Tibial nerve (tissue), 4 donors: ENCODE measurements at regions not wholly inside any gene's neighbourhood (a gene's known extent, or its start where the extent isn't known, plus 50 kb on each side); places are given as distances from the start of the nearest gene placed in this dataset.

ENCODE experiments used
- EP300 ChIP-seq, 2 donors: sonication (generic); formaldehyde crosslinking; IDR thresholded peaks; one replicate each; pipeline ENCODE4 v1.6.1; 2017; ENCODE audit warnings: antibody characterized with exemption in 2 of 2, mild to moderate bottlenecking in 1 of 2
- POLR2A ChIP-seq, 2 donors: fragments of 450-650 bp; IDR thresholded peaks; one replicate each; pipeline ENCODE4 v1.6.1; 2017; ENCODE audit warnings: antibody characterized with exemption in 2 of 2, mild to moderate bottlenecking in 2 of 2, moderate library complexity in 2 of 2
- TF ChIP-seq, protein P1 (sequence below), 5 experiments: fragments of 200-600 bp in 3 of 5; fragments of 450-650 bp in 2 of 5; sonication (generic) in 3 of 5; IDR thresholded peaks; one replicate each; pipeline ENCODE4 v1.5.1; 2016 to 2019; ENCODE audit warnings: antibody characterized with exemption in 5 of 5, mild to moderate bottlenecking in 3 of 5, moderate library complexity in 2 of 5

DNA sequence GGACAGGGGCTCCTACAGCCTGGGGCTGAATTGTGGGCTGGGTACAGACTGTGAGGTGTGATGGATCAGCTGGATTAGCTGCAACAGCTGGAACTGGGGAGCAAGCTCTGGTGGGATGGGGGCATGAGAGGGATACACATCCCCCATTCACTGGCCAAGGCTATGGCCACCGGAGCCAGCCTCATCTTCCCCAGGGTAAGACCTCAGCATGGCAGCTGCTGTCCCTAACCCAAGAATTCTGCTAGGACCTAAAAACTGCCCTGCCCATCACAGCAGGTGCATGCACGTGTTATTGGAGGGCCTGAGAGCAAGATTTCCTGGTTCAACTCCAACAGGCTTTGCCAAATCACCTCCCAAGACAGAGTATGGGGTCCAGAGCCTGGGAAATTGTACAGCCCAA is 258.6 kb upstream of the AGTR2 start:
- TF ChIP-seq POLR2A (IDR thresholded peaks at IDR 0.05) (no peak), EP300 (IDR thresholded peaks at IDR 0.05) (no peak)
- TF ChIP-seq, protein P1, sequence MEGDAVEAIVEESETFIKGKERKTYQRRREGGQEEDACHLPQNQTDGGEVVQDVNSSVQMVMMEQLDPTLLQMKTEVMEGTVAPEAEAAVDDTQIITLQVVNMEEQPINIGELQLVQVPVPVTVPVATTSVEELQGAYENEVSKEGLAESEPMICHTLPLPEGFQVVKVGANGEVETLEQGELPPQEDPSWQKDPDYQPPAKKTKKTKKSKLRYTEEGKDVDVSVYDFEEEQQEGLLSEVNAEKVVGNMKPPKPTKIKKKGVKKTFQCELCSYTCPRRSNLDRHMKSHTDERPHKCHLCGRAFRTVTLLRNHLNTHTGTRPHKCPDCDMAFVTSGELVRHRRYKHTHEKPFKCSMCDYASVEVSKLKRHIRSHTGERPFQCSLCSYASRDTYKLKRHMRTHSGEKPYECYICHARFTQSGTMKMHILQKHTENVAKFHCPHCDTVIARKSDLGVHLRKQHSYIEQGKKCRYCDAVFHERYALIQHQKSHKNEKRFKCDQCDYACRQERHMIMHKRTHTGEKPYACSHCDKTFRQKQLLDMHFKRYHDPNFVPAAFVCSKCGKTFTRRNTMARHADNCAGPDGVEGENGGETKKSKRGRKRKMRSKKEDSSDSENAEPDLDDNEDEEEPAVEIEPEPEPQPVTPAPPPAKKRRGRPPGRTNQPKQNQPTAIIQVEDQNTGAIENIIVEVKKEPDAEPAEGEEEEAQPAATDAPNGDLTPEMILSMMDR (IDR thresholded peaks at IDR 0.05) = no peak
